ENCODE measurements at regions not wholly inside any gene's neighbourhood (a gene's known extent, or its start where the extent isn't known, plus 50 kb on each side); places are given as distances from the start of the nearest gene placed in this dataset.

- Histone ChIP-seq H4K20me1 (ENCODE audit: insufficient read depth, low read length) (no peaks in the 10 kb centered on the region), H3K4me2 (ENCODE audit: low read depth, low read length) (no peak overlapping the region), H3K27ac (ENCODE audit: extremely low read length, insufficient read depth, low read length) (no peak overlapping the region), H3K4me3 (replicated peaks in 1 of 3; ENCODE audit: insufficient read depth in 1 of 3, low read depth in 2 of 3, low read length in 3 of 3) (no peak overlapping the region), H3K9me3 (ENCODE audit: low read length) (no peaks in the 10 kb centered on the region), H3K79me2 (ENCODE audit: insufficient read depth, low read length) (no peaks in the 10 kb centered on the region), H3K36me3 (replicated peaks in 1 of 2; ENCODE audit: control insufficient read depth in 1 of 2, insufficient read depth in 2 of 2, low read length in 2 of 2) (no peaks in the 10 kb centered on the region), H3K4me1 (ENCODE audit: insufficient read depth, low read length) (no peaks in the 10 kb centered on the region), H3K27me3 (ENCODE audit: control insufficient read depth in 1 of 2, insufficient read depth in 2 of 2, low read length in 2 of 2) (peaks cover 0 to 5% of the 10 kb centered on the region in 2 experiments; a peak in 2 of 5 replicates), H2AFZ (ENCODE audit: low read length) (no peak overlapping the region), H3K9ac (ENCODE audit: insufficient read depth, low read depth, low read length) (no peak overlapping the region)
- WGBS (ENCODE audit: low lambda C conversion rate) = 18% methylated on average over 4 of the region's 5 CpGs
- BruUV-seq (replicated peaks) = no TSS peak
- CTCF ChIA-PET (ENCODE audit: low intra/inter-chr PET ratio, low total read pairs) = no interaction called here
- ATAC-seq (no peak), DNase-seq (ENCODE audit: low spot score) (no peak), FAIRE-seq (no peak)
- TF ChIP-seq MNT (IDR thresholded peaks at IDR 0.05) = peak; percentile 98
- TF ChIP-seq ZNF614 (CRISPR knock-in tag; IDR thresholded peaks at IDR 0.05; ENCODE audit: borderline replicate concordance) = no peak
- POLR2A ChIA-PET = no interaction called here
- in situ Hi-C loops (cut with HindIII; ENCODE audit: extremely low pct_ligation_motif_present, low pct_unique_long_range_greater_than_20kb) = no loop called here
- intact Hi-C loops (cut with micrococcal nuclease; ENCODE audit: unreplicated experiment) = no loop called here
Measured at GRCh38 chr2:19845323-19845920, 56.4 kb downstream of the TTC32 start.

- CTCF ChIA-PET (ENCODE audit: low intra/inter-chr PET ratio, low total read pairs) = no interaction called here
- in situ Hi-C loops (cut with HindIII; ENCODE audit: extremely low pct_ligation_motif_present, low pct_unique_long_range_greater_than_20kb) = no loop called here
Measured at GRCh38 chr2:19844750-19845149, 57.0 kb downstream of the TTC32 start.

More at GRCh38 chr2:19844750-19845149, 57.0 kb downstream of the TTC32 start:
- no TSS peak for BruUV-seq (replicated peaks)
- POLR2A ChIA-PET = no interaction called here
- no peaks in the 10 kb centered on the region for H3K79me2 ChIP-seq (ENCODE audit: insufficient read depth, low read length)
- H2AFZ ChIP-seq (ENCODE audit: low read length) = no peak overlapping the region
- H3K9me3 ChIP-seq (ENCODE audit: low read length) = no peaks in the 10 kb centered on the region
- H4K20me1 ChIP-seq (ENCODE audit: insufficient read depth, low read length) = no peaks in the 10 kb centered on the region
- no peaks in the 10 kb centered on the region for H3K4me1 ChIP-seq (ENCODE audit: insufficient read depth, low read length)
- H3K9ac ChIP-seq (ENCODE audit: insufficient read depth, low read depth, low read length) = no peak overlapping the region
- no peak for TF ChIP-seq ZFYVE20 (CRISPR knock-in tag; IDR thresholded peaks at IDR 0.05; ENCODE audit: borderline replicate concordance, low read depth)
- TF ChIP-seq SIX1 (CRISPR knock-in tag; IDR thresholded peaks at IDR 0.05; ENCODE audit: borderline replicate concordance) = no peak
- no peak for TF ChIP-seq ZNF775 (CRISPR knock-in tag; IDR thresholded peaks at IDR 0.05; ENCODE audit: borderline replicate concordance)
- no peak for TF ChIP-seq ZNF784 (CRISPR knock-in tag; IDR thresholded peaks at IDR 0.05; ENCODE audit: borderline replicate concordance)
- TF ChIP-seq TIGD3 (CRISPR knock-in tag; IDR thresholded peaks at IDR 0.05; ENCODE audit: borderline replicate concordance) = no peak
- H3K4me2 ChIP-seq (ENCODE audit: low read depth, low read length) = no peak overlapping the region
- intact Hi-C loops (cut with micrococcal nuclease; ENCODE audit: unreplicated experiment) = no loop called here
- FAIRE-seq (no peak), DNase-seq (ENCODE audit: low spot score) (no peak), ATAC-seq (no peak)
- H3K27ac ChIP-seq (ENCODE audit: extremely low read length, insufficient read depth, low read length) = no peak overlapping the region
- no peak overlapping the region for H3K4me3 ChIP-seq (replicated peaks in 1 of 3; ENCODE audit: insufficient read depth in 1 of 3, low read depth in 2 of 3, low read length in 3 of 3)
- peaks cover 0 to 5% of the 10 kb centered on the region in 2 experiments; a peak in 1 of 5 replicates for H3K27me3 ChIP-seq (ENCODE audit: control insufficient read depth in 1 of 2, insufficient read depth in 2 of 2, low read length in 2 of 2)
- WGBS (ENCODE audit: low lambda C conversion rate) = 13% methylated on average over 5 of the region's 5 CpGs
- H3K36me3 ChIP-seq (replicated peaks in 1 of 2; ENCODE audit: control insufficient read depth in 1 of 2, insufficient read depth in 2 of 2, low read length in 2 of 2) = no peaks in the 10 kb centered on the region

Data from HepG2 (cell line).